ENCODE measurements at regions not wholly inside any gene's neighbourhood (a gene's known extent, or its start where the extent isn't known, plus 50 kb on each side); places are given as distances from the start of the nearest gene placed in this dataset.

GRCh38 chr2:240241572-240241971 is 101.1 kb upstream of the OTOS start:
- TF ChIP-seq CTCF (IDR thresholded peaks at IDR 0.05; ENCODE audit: low read length) = no peak
- no peak for TF ChIP-seq EZH2 (optimal IDR thresholded peaks at IDR 0.05; ENCODE audit: low read depth, low read length)
